ENCODE measurements at regions not wholly inside any gene's neighbourhood (a gene's known extent, or its start where the extent isn't known, plus 50 kb on each side); places are given as distances from the start of the nearest gene placed in this dataset.
"Not testable (repeated sequence)": the region's sequence is repeated elsewhere in the genome, so short reads cannot be mapped to it uniquely, and the experiment has no call there.

- TF ChIP-seq CTCF, POLR2A (IDR thresholded peaks at IDR 0.05): not testable (repeated sequence)
Measured at GRCh38 chr21:10379816-10380215, 141.6 kb upstream of the TPTE start.

Measured in heart left ventricle (tissue), 13 donors.